PC-3 (cell line): ENCODE measurements at regions not wholly inside any gene's neighbourhood (a gene's known extent, or its start where the extent isn't known, plus 50 kb on each side); places are given as distances from the start of the nearest gene placed in this dataset.

Experiments
- ATAC-seq: fragments of 200-7000 bp; cut with Tn5 transposase; 2 replicates; pipeline ENCODE4 v1.9.1; 2020; ENCODE audit warnings: mild to moderate bottlenecking, moderate library complexity
- BruUV-seq: library from RNA; stranded (reverse); fragments of 400-500 nt; replicated peaks from 2 replicates; lab custom pipeline; 2021; lab: Mats Ljungman, UMichigan
- CTCF ChIA-PET: fragments of 300-600 bp; sonication (Branson Sonifier 250); formaldehyde crosslinking; loops from one replicate; lab custom pipeline; 2022; ENCODE audit warnings: antibody characterized with exemption; lab: Charles Lee
- POLR2A ChIA-PET: fragments of 300-600 bp; sonication (Branson Sonifier 250); formaldehyde crosslinking; loops from one replicate; lab custom pipeline; 2022; ENCODE audit warnings: antibody characterized with exemption; ENCODE audit not compliant: unreplicated experiment; lab: Charles Lee
- DNase-seq: peaks from one replicate; pipeline ENCODE4 v3.0.0-alpha.2; 2015
- H2AFZ ChIP-seq: fragments of 300-600 bp; sonication (generic); 2 replicates; pipeline ENCODE4 v1.6.0; 2016; ENCODE audit warnings: antibody characterized with exemption, low read length
- H3F3A ChIP-seq: fragments of 300-600 bp; sonication (generic); one replicate; pipeline ENCODE4 v1.6.0; 2017; ENCODE audit warnings: antibody characterized with exemption, low read length, control low read depth, mild to moderate bottlenecking; ENCODE audit not compliant: unreplicated experiment
- H3K27ac ChIP-seq: fragments of 300-600 bp; sonication (generic); 2 replicates; pipeline ENCODE4 v1.5.1; 2016; ENCODE audit warnings: mild to moderate bottlenecking, low read length
- H3K27me3 ChIP-seq: fragments of 300-600 bp; sonication (generic); 2 replicates; pipeline ENCODE4 v1.6.1; 2016; ENCODE audit warnings: low read length, mixed read lengths
- H3K36me3 ChIP-seq: fragments of 300-600 bp; sonication (generic); 2 replicates; pipeline ENCODE4 v1.6.1; 2016; ENCODE audit warnings: low read depth, mixed run types, low read length, mixed read lengths
- H3K4me1 ChIP-seq: fragments of 300-600 bp; sonication (generic); 2 replicates; pipeline ENCODE4 v1.5.1; 2016; ENCODE audit warnings: low read length; ENCODE audit not compliant: insufficient read depth
- H3K4me2 ChIP-seq: fragments of 300-600 bp; sonication (generic); 2 replicates; pipeline ENCODE4 v1.6.0; 2016; ENCODE audit warnings: low read length
- H3K4me3 ChIP-seq: fragments of 300-600 bp; sonication (generic); 2 replicates; pipeline ENCODE4 v1.5.1; 2016; ENCODE audit warnings: mild to moderate bottlenecking, low read length, mixed read lengths
- H3K79me2 ChIP-seq: fragments of 300-600 bp; sonication (generic); 2 replicates; pipeline ENCODE4 v1.6.1; 2017; ENCODE audit warnings: low read length, mixed read lengths
- H3K9ac ChIP-seq: fragments of 300-600 bp; sonication (generic); 2 replicates; pipeline ENCODE4 v1.6.0; 2016; ENCODE audit warnings: mild to moderate bottlenecking, low read length
- H3K9me2 ChIP-seq: fragments of 300-600 bp; sonication (generic); replicated peaks from 2 replicates; pipeline ENCODE4 v1.6.1; 2016; ENCODE audit warnings: mixed run types, low read length, mixed read lengths
- H3K9me3 ChIP-seq: fragments of 300-600 bp; sonication (generic); 2 replicates; pipeline ENCODE4 v1.6.1; 2016; ENCODE audit warnings: low read length, mixed read lengths
- H4K20me1 ChIP-seq: fragments of 300-600 bp; sonication (generic); 2 replicates; pipeline ENCODE4 v1.6.1; 2016; ENCODE audit warnings: low read length, mixed read lengths
- EZH2 ChIP-seq: fragments of 300-600 bp; sonication (generic); IDR thresholded peaks from one replicate; pipeline ENCODE4 v1.6.1; 2017; ENCODE audit warnings: antibody characterized with exemption, mild to moderate bottlenecking, low read length; ENCODE audit not compliant: unreplicated experiment
- EZH2phosphoT487 ChIP-seq: fragments of 300-600 bp; sonication (generic); IDR thresholded peaks from 2 replicates; pipeline ENCODE4 v1.6.1; 2018; ENCODE audit warnings: mild to moderate bottlenecking, antibody characterized with exemption, low read length, borderline replicate concordance
- intact Hi-C: fragments of 100-400 bp; cut with micrococcal nuclease; formaldehyde crosslinking; loops from 2 replicates; pipeline ENCODE4 v1.9.0; 2023
- TF ChIP-seq, protein P1 (sequence below): fragments of 300-600 bp; sonication (generic); conservative IDR thresholded peaks from 2 replicates; pipeline ENCODE4 v1.5.1; 2017; ENCODE audit warnings: antibody characterized with exemption, low read depth, mild to moderate bottlenecking, low read length

DNA sequence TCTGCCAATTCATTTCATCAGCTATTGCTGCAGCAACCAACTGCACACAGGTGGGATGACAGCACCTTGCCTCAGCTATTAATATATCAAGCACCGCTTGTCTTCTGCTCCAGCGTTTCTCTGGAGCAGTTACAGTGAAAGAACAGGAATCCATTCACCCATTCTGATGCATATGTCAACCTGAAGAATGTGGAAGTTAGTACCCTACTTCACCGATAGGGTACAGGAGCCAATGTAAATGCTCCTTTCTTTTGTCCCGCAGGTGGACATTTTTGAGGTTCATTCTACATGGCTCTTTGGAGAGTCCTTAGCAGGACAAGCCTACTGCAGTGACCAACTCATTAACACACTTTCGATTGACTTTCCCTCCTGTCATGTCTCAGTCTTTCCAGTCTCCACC is 104.4 kb upstream of the PRNP start:
- intact Hi-C loops, result no loop called here
- H3K9me2 ChIP-seq, result no peaks in the 10 kb centered on the region
- no peaks in the 10 kb centered on the region for H3K9me3 ChIP-seq
- no peak overlapping the region for H3K27ac ChIP-seq
- no peaks in the 10 kb centered on the region for H3K27me3 ChIP-seq
- no peaks in the 10 kb centered on the region for H3K36me3 ChIP-seq
- CTCF ChIA-PET, result no interaction called here
- ATAC-seq (no peak), DNase-seq (no peak)
- H3F3A ChIP-seq, result no peaks in the 10 kb centered on the region
- no peak overlapping the region for H2AFZ ChIP-seq
- no TSS peak for BruUV-seq
- TF ChIP-seq EZH2 (no peak), EZH2phosphoT487 (no peak)
- TF ChIP-seq, protein P1, sequence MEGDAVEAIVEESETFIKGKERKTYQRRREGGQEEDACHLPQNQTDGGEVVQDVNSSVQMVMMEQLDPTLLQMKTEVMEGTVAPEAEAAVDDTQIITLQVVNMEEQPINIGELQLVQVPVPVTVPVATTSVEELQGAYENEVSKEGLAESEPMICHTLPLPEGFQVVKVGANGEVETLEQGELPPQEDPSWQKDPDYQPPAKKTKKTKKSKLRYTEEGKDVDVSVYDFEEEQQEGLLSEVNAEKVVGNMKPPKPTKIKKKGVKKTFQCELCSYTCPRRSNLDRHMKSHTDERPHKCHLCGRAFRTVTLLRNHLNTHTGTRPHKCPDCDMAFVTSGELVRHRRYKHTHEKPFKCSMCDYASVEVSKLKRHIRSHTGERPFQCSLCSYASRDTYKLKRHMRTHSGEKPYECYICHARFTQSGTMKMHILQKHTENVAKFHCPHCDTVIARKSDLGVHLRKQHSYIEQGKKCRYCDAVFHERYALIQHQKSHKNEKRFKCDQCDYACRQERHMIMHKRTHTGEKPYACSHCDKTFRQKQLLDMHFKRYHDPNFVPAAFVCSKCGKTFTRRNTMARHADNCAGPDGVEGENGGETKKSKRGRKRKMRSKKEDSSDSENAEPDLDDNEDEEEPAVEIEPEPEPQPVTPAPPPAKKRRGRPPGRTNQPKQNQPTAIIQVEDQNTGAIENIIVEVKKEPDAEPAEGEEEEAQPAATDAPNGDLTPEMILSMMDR, result no peak; the same call in 1 of the 2 replicates
- no peak overlapping the region for H3K9ac ChIP-seq
- H3K79me2 ChIP-seq, result no peaks in the 10 kb centered on the region
- no peaks in the 10 kb centered on the region for H3K4me1 ChIP-seq
- H3K4me3 ChIP-seq, result no peak overlapping the region
- POLR2A ChIA-PET, result no interaction called here
- H3K4me2 ChIP-seq, result no peak overlapping the region
- no peaks in the 10 kb centered on the region for H4K20me1 ChIP-seq

DNA sequence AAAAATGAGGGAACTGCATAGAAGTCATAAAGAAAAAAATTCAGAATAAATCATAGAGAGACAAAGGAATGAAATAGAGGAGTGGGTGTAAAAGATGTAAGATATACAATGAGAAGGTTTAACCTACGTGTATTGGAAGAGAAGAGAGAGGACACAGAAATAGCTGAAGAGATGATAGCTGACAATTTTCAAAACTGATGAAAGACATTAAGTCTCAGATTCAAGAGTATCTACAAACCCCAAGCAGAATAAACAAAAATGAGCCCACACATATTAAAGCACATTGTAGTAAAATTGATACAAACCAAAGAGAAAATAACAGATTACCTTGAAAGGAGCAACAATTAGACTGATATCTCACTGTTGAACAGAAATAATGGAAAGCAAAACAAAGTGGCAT is 107.9 kb upstream of the PRNP start:
- H3K27me3 ChIP-seq, result no peaks in the 10 kb centered on the region
- ATAC-seq (no peak), DNase-seq (no peak)
- CTCF ChIA-PET, result no interaction called here
- H3K4me3 ChIP-seq, result no peak overlapping the region
- H3F3A ChIP-seq, result peaks cover 7% of the 10 kb centered on the region
- H2AFZ ChIP-seq, result no peak overlapping the region
- intact Hi-C loops, result no loop called here
- no peak overlapping the region for H3K9ac ChIP-seq
- no peaks in the 10 kb centered on the region for H3K79me2 ChIP-seq
- BruUV-seq, result no TSS peak
- POLR2A ChIA-PET, result no interaction called here
- TF ChIP-seq, protein P1, result no peak
- no peak for TF ChIP-seq EZH2phosphoT487
- TF ChIP-seq EZH2, result no peak
- no peaks in the 10 kb centered on the region for H3K36me3 ChIP-seq
- no peak overlapping the region for H3K27ac ChIP-seq
- no peaks in the 10 kb centered on the region for H3K9me3 ChIP-seq
- peaks cover 20% of the 10 kb centered on the region for H3K4me1 ChIP-seq
- no peak overlapping the region for H3K4me2 ChIP-seq
- no peaks in the 10 kb centered on the region for H3K9me2 ChIP-seq
- no peaks in the 10 kb centered on the region for H4K20me1 ChIP-seq

DNA sequence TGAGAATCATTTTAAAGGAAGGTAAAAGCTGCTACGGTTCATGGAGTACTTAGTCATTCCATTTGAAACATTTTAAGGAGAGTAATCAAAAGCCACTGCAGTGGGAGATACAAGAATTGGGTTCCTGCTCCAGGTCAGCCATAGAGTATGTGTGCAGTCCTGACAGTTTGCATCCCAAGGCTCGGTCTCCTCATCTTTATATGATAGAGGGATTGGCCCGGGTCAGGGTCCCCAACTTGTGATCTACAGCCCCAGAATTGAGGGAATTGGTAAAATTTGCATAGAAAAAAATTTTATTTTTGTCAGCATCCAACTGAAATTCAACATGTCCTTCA is 111.9 kb upstream of the PRNP start:
- DNase-seq (no peak), ATAC-seq (no peak; the same call in 1 of the 2 replicates)
- H3K4me2 ChIP-seq, result peak overlapping the region; percentile 70
- H3K27me3 ChIP-seq, result no peaks in the 10 kb centered on the region
- TF ChIP-seq, protein P1, result no peak
- TF ChIP-seq EZH2 (no peak), EZH2phosphoT487 (no peak)
- H3K36me3 ChIP-seq, result no peaks in the 10 kb centered on the region
- H4K20me1 ChIP-seq, result no peaks in the 10 kb centered on the region
- H3K9me3 ChIP-seq, result no peaks in the 10 kb centered on the region
- H3K4me1 ChIP-seq, result peaks cover 23% of the 10 kb centered on the region
- peaks cover 7% of the 10 kb centered on the region for H3F3A ChIP-seq
- H3K9me2 ChIP-seq, result no peaks in the 10 kb centered on the region
- peak overlapping the region; percentile 94 for H3K27ac ChIP-seq
- peak overlapping the region; percentile 38 for H3K4me3 ChIP-seq
- no peaks in the 10 kb centered on the region for H3K79me2 ChIP-seq
- peak overlapping the region; percentile 74 for H3K9ac ChIP-seq
- POLR2A ChIA-PET, result no interaction called here
- intact Hi-C loops, result no loop called here
- TSS peak; percentile 77 for BruUV-seq
- CTCF ChIA-PET, result interaction anchor here (0.6 kb wide), 2 partner anchors 26 to 61 kb away, joined by 3 to 5 read pairs; no protein-coding TSS in a partner anchor
- peak overlapping the region; percentile 59 for H2AFZ ChIP-seq
